ENCODE measurements at regions not wholly inside any gene's neighbourhood (a gene's known extent, or its start where the extent isn't known, plus 50 kb on each side); places are given as distances from the start of the nearest gene placed in this dataset.

GRCh38 chr1:4002741-4003140 is 102.7 kb upstream of the C1orf174 start:
- H3K4me3 ChIP-seq (ENCODE audit: control insufficient read depth, low read depth, low read length): no peak overlapping the region
- no peak for DNase-seq (ENCODE audit: low read depth)
- TF ChIP-seq, protein P1, sequence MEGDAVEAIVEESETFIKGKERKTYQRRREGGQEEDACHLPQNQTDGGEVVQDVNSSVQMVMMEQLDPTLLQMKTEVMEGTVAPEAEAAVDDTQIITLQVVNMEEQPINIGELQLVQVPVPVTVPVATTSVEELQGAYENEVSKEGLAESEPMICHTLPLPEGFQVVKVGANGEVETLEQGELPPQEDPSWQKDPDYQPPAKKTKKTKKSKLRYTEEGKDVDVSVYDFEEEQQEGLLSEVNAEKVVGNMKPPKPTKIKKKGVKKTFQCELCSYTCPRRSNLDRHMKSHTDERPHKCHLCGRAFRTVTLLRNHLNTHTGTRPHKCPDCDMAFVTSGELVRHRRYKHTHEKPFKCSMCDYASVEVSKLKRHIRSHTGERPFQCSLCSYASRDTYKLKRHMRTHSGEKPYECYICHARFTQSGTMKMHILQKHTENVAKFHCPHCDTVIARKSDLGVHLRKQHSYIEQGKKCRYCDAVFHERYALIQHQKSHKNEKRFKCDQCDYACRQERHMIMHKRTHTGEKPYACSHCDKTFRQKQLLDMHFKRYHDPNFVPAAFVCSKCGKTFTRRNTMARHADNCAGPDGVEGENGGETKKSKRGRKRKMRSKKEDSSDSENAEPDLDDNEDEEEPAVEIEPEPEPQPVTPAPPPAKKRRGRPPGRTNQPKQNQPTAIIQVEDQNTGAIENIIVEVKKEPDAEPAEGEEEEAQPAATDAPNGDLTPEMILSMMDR (conservative IDR thresholded peaks at IDR 0.05; ENCODE audit: control insufficient read depth, insufficient read depth, low read depth, low read length): no peak

- H3K4me3 ChIP-seq (ENCODE audit: control insufficient read depth, low read depth, low read length): no peak overlapping the region
- TF ChIP-seq, protein P1 (conservative IDR thresholded peaks at IDR 0.05; ENCODE audit: control insufficient read depth, insufficient read depth, low read depth, low read length): no peak
- DNase-seq (ENCODE audit: low read depth): no peak
Observed at GRCh38 chr1:4003846-4004505, 103.9 kb upstream of the C1orf174 start.

- TF ChIP-seq, protein P1 (conservative IDR thresholded peaks at IDR 0.05; ENCODE audit: control insufficient read depth, insufficient read depth, low read depth, low read length): no peak
- DNase-seq (ENCODE audit: low read depth): no peak
- H3K4me3 ChIP-seq (ENCODE audit: control insufficient read depth, low read depth, low read length): no peak overlapping the region
Observed at GRCh38 chr1:4004635-4005430, 104.8 kb upstream of the C1orf174 start.

DNA sequence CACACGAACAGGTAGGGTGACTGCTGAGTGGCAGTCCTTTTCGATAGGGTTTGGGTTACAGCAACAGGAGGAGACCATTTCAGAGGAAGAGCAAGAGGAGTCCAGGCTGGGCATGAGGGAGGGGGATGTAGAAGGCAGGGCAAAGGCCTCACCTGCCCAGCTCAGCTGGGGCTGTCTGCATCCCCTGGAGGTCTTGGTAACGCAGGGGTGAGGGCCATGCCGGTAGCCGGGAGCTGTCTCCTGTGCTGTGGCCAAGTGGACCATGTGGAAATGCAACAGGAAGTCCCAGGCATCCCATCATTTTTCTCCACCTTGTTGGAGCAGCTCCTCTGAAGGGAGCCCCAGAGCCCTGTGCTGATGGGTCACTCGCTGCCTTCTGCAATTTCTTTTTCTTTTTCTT is 105.4 kb upstream of the C1orf174 start:
- TF ChIP-seq, protein P1 (conservative IDR thresholded peaks at IDR 0.05; ENCODE audit: control insufficient read depth, insufficient read depth, low read depth, low read length): no peak
- H3K4me3 ChIP-seq (ENCODE audit: control insufficient read depth, low read depth, low read length): no peak overlapping the region
- DNase-seq (ENCODE audit: low read depth): no peak

DNA sequence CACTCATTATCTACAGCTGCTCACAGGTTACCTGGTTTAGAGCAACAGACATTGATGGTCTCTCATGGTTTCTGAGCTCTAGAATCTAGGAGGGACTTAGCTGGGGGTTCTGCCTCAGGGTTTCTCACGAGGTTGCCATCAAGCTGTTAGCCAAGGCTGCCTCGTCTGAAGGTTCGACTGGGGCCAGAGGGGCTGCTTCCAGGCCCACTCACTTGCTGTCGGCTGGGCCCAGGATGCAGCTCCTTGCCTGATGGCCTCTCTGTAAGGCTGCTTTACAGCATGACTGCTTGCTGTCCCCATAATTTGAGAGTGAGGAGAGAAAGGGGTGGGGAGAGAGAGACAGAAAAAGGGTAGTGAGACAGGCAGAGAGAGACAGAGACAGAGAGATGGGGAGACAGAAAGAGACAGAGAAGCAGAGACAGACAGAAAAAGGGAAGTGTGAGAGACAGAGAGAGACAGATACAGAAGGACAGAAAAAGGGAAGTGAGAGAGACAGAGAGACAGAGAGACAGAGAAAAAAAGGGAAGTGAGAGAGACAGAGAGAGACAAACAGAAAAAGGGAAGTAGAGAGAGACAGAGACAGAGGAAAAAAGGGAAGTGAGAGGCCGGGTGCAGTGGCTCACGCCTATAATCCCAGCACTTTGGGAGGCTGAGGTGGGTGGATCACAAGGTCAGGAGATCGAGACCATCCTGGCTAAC is 106.8 kb upstream of the C1orf174 start:
- DNase-seq (ENCODE audit: low read depth): no peak
- TF ChIP-seq, protein P1 (conservative IDR thresholded peaks at IDR 0.05; ENCODE audit: control insufficient read depth, insufficient read depth, low read depth, low read length): no peak
- H3K4me3 ChIP-seq (ENCODE audit: control insufficient read depth, low read depth, low read length): no peak overlapping the region

GRCh38 chr1:4010284-4010683 is 110.2 kb upstream of the C1orf174 start:
- no peak overlapping the region for H3K4me3 ChIP-seq (ENCODE audit: control insufficient read depth, low read depth, low read length)
- TF ChIP-seq, protein P1 (conservative IDR thresholded peaks at IDR 0.05; ENCODE audit: control insufficient read depth, insufficient read depth, low read depth, low read length): no peak
- no peak for DNase-seq (ENCODE audit: low read depth)
